ENCODE measurements at regions not wholly inside any gene's neighbourhood (a gene's known extent, or its start where the extent isn't known, plus 50 kb on each side); places are given as distances from the start of the nearest gene placed in this dataset.

GRCh38 chr4:96343836-96344235 lies 503.9 kb downstream of the PDHA2 start:
- H3K4me1 ChIP-seq (ENCODE audit: control insufficient read depth, insufficient read depth, low read length) = peaks cover 11% of the 10 kb centered on the region
- no peak overlapping the region for H3K4me3 ChIP-seq (ENCODE audit: low read depth, low read length)
- H3K9me3 ChIP-seq (ENCODE audit: control insufficient read depth, insufficient read depth, low read length) = no peaks in the 10 kb centered on the region
- H3K27me3 ChIP-seq (ENCODE audit: control insufficient read depth, insufficient read depth, low read length) = no peaks in the 10 kb centered on the region
- H3K36me3 ChIP-seq (ENCODE audit: control insufficient read depth, insufficient read depth, low read length) = no peaks in the 10 kb centered on the region
- H3K9ac ChIP-seq (ENCODE audit: low read depth, low read length) = no peak overlapping the region

- H3K9ac ChIP-seq (ENCODE audit: low read depth, low read length) = no peak overlapping the region
- H3K36me3 ChIP-seq (ENCODE audit: control insufficient read depth, insufficient read depth, low read length) = no peaks in the 10 kb centered on the region
- no peaks in the 10 kb centered on the region for H3K9me3 ChIP-seq (ENCODE audit: control insufficient read depth, insufficient read depth, low read length)
- H3K4me1 ChIP-seq (ENCODE audit: control insufficient read depth, insufficient read depth, low read length) = peaks cover 11% of the 10 kb centered on the region
- no peak overlapping the region for H3K4me3 ChIP-seq (ENCODE audit: low read depth, low read length)
- no peaks in the 10 kb centered on the region for H3K27me3 ChIP-seq (ENCODE audit: control insufficient read depth, insufficient read depth, low read length)
These were observed 507.7 kb downstream of the PDHA2 start for GRCh38 chr4:96347582-96347981.

- H3K9ac ChIP-seq (ENCODE audit: low read depth, low read length) = no peak overlapping the region
- no peaks in the 10 kb centered on the region for H3K36me3 ChIP-seq (ENCODE audit: control insufficient read depth, insufficient read depth, low read length)
- no peaks in the 10 kb centered on the region for H3K9me3 ChIP-seq (ENCODE audit: control insufficient read depth, insufficient read depth, low read length)
- no peaks in the 10 kb centered on the region for H3K4me1 ChIP-seq (ENCODE audit: control insufficient read depth, insufficient read depth, low read length)
- H3K27me3 ChIP-seq (ENCODE audit: control insufficient read depth, insufficient read depth, low read length) = no peaks in the 10 kb centered on the region
- H3K4me3 ChIP-seq (ENCODE audit: low read depth, low read length) = no peak overlapping the region
These were observed 512.2 kb downstream of the PDHA2 start for GRCh38 chr4:96352051-96352517.

- Histone ChIP-seq H3K27me3 (ENCODE audit: control insufficient read depth, insufficient read depth, low read length) (no peaks in the 10 kb centered on the region), H3K4me3 (ENCODE audit: low read depth, low read length) (no peak overlapping the region), H3K9me3 (ENCODE audit: control insufficient read depth, insufficient read depth, low read length) (no peaks in the 10 kb centered on the region), H3K36me3 (ENCODE audit: control insufficient read depth, insufficient read depth, low read length) (no peaks in the 10 kb centered on the region), H3K4me1 (ENCODE audit: control insufficient read depth, insufficient read depth, low read length) (no peaks in the 10 kb centered on the region), H3K9ac (ENCODE audit: low read depth, low read length) (no peak overlapping the region)
These were observed 514.3 kb downstream of the PDHA2 start for GRCh38 chr4:96354036-96354712.

GRCh38 chr4:96355414-96355813 lies 515.5 kb downstream of the PDHA2 start:
- H3K9ac ChIP-seq (ENCODE audit: low read depth, low read length) = no peak overlapping the region
- no peaks in the 10 kb centered on the region for H3K27me3 ChIP-seq (ENCODE audit: control insufficient read depth, insufficient read depth, low read length)
- no peaks in the 10 kb centered on the region for H3K4me1 ChIP-seq (ENCODE audit: control insufficient read depth, insufficient read depth, low read length)
- H3K36me3 ChIP-seq (ENCODE audit: control insufficient read depth, insufficient read depth, low read length) = no peaks in the 10 kb centered on the region
- H3K4me3 ChIP-seq (ENCODE audit: low read depth, low read length) = no peak overlapping the region
- no peaks in the 10 kb centered on the region for H3K9me3 ChIP-seq (ENCODE audit: control insufficient read depth, insufficient read depth, low read length)

- Histone ChIP-seq H3K27me3 (ENCODE audit: control insufficient read depth, insufficient read depth, low read length) (no peaks in the 10 kb centered on the region), H3K9me3 (ENCODE audit: control insufficient read depth, insufficient read depth, low read length) (no peaks in the 10 kb centered on the region), H3K9ac (ENCODE audit: low read depth, low read length) (no peak overlapping the region), H3K4me1 (ENCODE audit: control insufficient read depth, insufficient read depth, low read length) (no peaks in the 10 kb centered on the region), H3K36me3 (ENCODE audit: control insufficient read depth, insufficient read depth, low read length) (no peaks in the 10 kb centered on the region), H3K4me3 (ENCODE audit: low read depth, low read length) (no peak overlapping the region)
These were observed 516.9 kb downstream of the PDHA2 start for GRCh38 chr4:96356591-96357370.

GRCh38 chr4:96366632-96367031 lies 526.7 kb downstream of the PDHA2 start:
- no peaks in the 10 kb centered on the region for H3K36me3 ChIP-seq (ENCODE audit: control insufficient read depth, insufficient read depth, low read length)
- no peak overlapping the region for H3K9ac ChIP-seq (ENCODE audit: low read depth, low read length)
- no peaks in the 10 kb centered on the region for H3K4me1 ChIP-seq (ENCODE audit: control insufficient read depth, insufficient read depth, low read length)
- H3K9me3 ChIP-seq (ENCODE audit: control insufficient read depth, insufficient read depth, low read length) = no peaks in the 10 kb centered on the region
- no peaks in the 10 kb centered on the region for H3K27me3 ChIP-seq (ENCODE audit: control insufficient read depth, insufficient read depth, low read length)
- no peak overlapping the region for H3K4me3 ChIP-seq (ENCODE audit: low read depth, low read length)

- Histone ChIP-seq H3K4me3 (ENCODE audit: low read depth, low read length) (no peak overlapping the region), H3K9ac (ENCODE audit: low read depth, low read length) (no peak overlapping the region), H3K36me3 (ENCODE audit: control insufficient read depth, insufficient read depth, low read length) (no peaks in the 10 kb centered on the region), H3K27me3 (ENCODE audit: control insufficient read depth, insufficient read depth, low read length) (no peaks in the 10 kb centered on the region), H3K4me1 (ENCODE audit: control insufficient read depth, insufficient read depth, low read length) (no peaks in the 10 kb centered on the region), H3K9me3 (ENCODE audit: control insufficient read depth, insufficient read depth, low read length) (no peaks in the 10 kb centered on the region)
These were observed 535.5 kb downstream of the PDHA2 start for GRCh38 chr4:96375367-96375766.

GRCh38 chr4:96379524-96379923 lies 539.6 kb downstream of the PDHA2 start:
- Histone ChIP-seq H3K9ac (ENCODE audit: low read depth, low read length) (no peak overlapping the region), H3K27me3 (ENCODE audit: control insufficient read depth, insufficient read depth, low read length) (no peaks in the 10 kb centered on the region), H3K36me3 (ENCODE audit: control insufficient read depth, insufficient read depth, low read length) (no peaks in the 10 kb centered on the region), H3K4me1 (ENCODE audit: control insufficient read depth, insufficient read depth, low read length) (no peaks in the 10 kb centered on the region), H3K9me3 (ENCODE audit: control insufficient read depth, insufficient read depth, low read length) (no peaks in the 10 kb centered on the region), H3K4me3 (ENCODE audit: low read depth, low read length) (no peak overlapping the region)

GRCh38 chr4:96380106-96380505 lies 540.2 kb downstream of the PDHA2 start:
- Histone ChIP-seq H3K36me3 (ENCODE audit: control insufficient read depth, insufficient read depth, low read length) (no peaks in the 10 kb centered on the region), H3K9me3 (ENCODE audit: control insufficient read depth, insufficient read depth, low read length) (no peaks in the 10 kb centered on the region), H3K4me3 (ENCODE audit: low read depth, low read length) (no peak overlapping the region), H3K4me1 (ENCODE audit: control insufficient read depth, insufficient read depth, low read length) (no peaks in the 10 kb centered on the region), H3K27me3 (ENCODE audit: control insufficient read depth, insufficient read depth, low read length) (no peaks in the 10 kb centered on the region), H3K9ac (ENCODE audit: low read depth, low read length) (no peak overlapping the region)

GRCh38 chr4:96383349-96383748 lies 543.5 kb downstream of the PDHA2 start:
- no peaks in the 10 kb centered on the region for H3K36me3 ChIP-seq (ENCODE audit: control insufficient read depth, insufficient read depth, low read length)
- H3K4me3 ChIP-seq (ENCODE audit: low read depth, low read length) = no peak overlapping the region
- no peaks in the 10 kb centered on the region for H3K9me3 ChIP-seq (ENCODE audit: control insufficient read depth, insufficient read depth, low read length)
- no peak overlapping the region for H3K9ac ChIP-seq (ENCODE audit: low read depth, low read length)
- no peaks in the 10 kb centered on the region for H3K27me3 ChIP-seq (ENCODE audit: control insufficient read depth, insufficient read depth, low read length)
- H3K4me1 ChIP-seq (ENCODE audit: control insufficient read depth, insufficient read depth, low read length) = no peaks in the 10 kb centered on the region

- no peaks in the 10 kb centered on the region for H3K36me3 ChIP-seq (ENCODE audit: control insufficient read depth, insufficient read depth, low read length)
- H3K4me1 ChIP-seq (ENCODE audit: control insufficient read depth, insufficient read depth, low read length) = no peaks in the 10 kb centered on the region
- H3K9me3 ChIP-seq (ENCODE audit: control insufficient read depth, insufficient read depth, low read length) = no peaks in the 10 kb centered on the region
- no peak overlapping the region for H3K9ac ChIP-seq (ENCODE audit: low read depth, low read length)
- no peak overlapping the region for H3K4me3 ChIP-seq (ENCODE audit: low read depth, low read length)
- H3K27me3 ChIP-seq (ENCODE audit: control insufficient read depth, insufficient read depth, low read length) = no peaks in the 10 kb centered on the region
These were observed 549.9 kb downstream of the PDHA2 start for GRCh38 chr4:96389770-96390169.
